ENCODE measurements at regions not wholly inside any gene's neighbourhood (a gene's known extent, or its start where the extent isn't known, plus 50 kb on each side); places are given as distances from the start of the nearest gene placed in this dataset.

- Histone ChIP-seq H3K27ac (ENCODE audit: low read depth, low read length, poor library complexity, severe bottlenecking) (no peak overlapping the region), H3K4me2 (ENCODE audit: low read length) (no peak overlapping the region), H4K20me1 (ENCODE audit: insufficient read depth, low read length) (no peaks in the 10 kb centered on the region), H3K9me2 (ENCODE audit: insufficient read depth, low read length) (no peaks in the 10 kb centered on the region), H3K79me2 (ENCODE audit: insufficient read depth, low read depth, low read length) (no peaks in the 10 kb centered on the region), H3K36me3 (ENCODE audit: insufficient read depth, low read length) (no peaks in the 10 kb centered on the region), H3K4me1 (ENCODE audit: insufficient read depth, low read length, poor library complexity, severe bottlenecking) (no peaks in the 10 kb centered on the region), H2AFZ (ENCODE audit: low read length) (no peak overlapping the region), H3K9me3 (ENCODE audit: low read length) (no peaks in the 10 kb centered on the region), H3K4me3 (ENCODE audit: low read depth, low read length, poor library complexity, severe bottlenecking) (no peak overlapping the region)
- TF ChIP-seq, protein P1, sequence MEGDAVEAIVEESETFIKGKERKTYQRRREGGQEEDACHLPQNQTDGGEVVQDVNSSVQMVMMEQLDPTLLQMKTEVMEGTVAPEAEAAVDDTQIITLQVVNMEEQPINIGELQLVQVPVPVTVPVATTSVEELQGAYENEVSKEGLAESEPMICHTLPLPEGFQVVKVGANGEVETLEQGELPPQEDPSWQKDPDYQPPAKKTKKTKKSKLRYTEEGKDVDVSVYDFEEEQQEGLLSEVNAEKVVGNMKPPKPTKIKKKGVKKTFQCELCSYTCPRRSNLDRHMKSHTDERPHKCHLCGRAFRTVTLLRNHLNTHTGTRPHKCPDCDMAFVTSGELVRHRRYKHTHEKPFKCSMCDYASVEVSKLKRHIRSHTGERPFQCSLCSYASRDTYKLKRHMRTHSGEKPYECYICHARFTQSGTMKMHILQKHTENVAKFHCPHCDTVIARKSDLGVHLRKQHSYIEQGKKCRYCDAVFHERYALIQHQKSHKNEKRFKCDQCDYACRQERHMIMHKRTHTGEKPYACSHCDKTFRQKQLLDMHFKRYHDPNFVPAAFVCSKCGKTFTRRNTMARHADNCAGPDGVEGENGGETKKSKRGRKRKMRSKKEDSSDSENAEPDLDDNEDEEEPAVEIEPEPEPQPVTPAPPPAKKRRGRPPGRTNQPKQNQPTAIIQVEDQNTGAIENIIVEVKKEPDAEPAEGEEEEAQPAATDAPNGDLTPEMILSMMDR (conservative IDR thresholded peaks at IDR 0.05; ENCODE audit: low read length), result no peak
- no peak for TF ChIP-seq EZH2phosphoT487 (IDR thresholded peaks at IDR 0.05; ENCODE audit: borderline replicate concordance, low read depth, low read length)
- DNase-seq (ENCODE audit: low spot score), result no peak
- ChIA-PET POLR2A (interaction anchor here (0.6 kb wide), 1 partner anchor 29 kb away, joined by 5 read pairs; no protein-coding TSS in a partner anchor), CTCF (ENCODE audit: unreplicated experiment) (no interaction called here)
- intact Hi-C loops (cut with micrococcal nuclease; ENCODE audit: unreplicated experiment), result no loop called here
- BruUV-seq (replicated peaks), result no TSS peak
These were observed 503.8 kb upstream of the ARRDC4 start for GRCh38 chr15:97456521-97457202.

DNA sequence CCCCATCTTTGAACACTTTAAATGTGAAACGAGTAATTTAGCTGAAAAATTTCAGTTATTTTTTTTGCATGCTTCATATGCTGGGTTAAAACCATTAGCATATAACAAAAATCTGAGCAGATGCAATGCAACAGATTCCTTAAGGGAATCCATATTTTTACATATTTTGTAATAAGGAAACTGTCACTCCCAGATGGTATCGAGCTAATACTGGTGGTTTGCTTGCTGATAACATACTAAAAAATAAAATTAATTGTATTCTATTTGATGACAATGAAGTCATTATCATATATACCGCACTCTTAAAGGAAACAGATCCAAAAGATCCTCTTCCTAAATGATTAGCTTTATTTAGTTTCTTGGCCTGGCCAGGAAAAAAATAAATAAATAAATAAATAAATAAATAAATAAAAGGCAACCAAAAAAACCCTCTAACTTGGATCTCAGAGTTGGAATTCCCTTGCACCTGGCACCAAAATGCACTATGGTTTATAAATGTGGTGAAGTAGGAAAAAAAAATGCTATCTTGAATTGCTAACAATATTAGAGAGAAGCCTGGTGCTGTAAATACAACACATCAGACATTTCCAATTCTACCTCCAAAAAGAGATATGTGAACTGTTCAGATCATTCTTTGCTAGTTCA, 503.2 kb upstream of the ARRDC4 start:
- H4K20me1 ChIP-seq (ENCODE audit: insufficient read depth, low read length), result no peaks in the 10 kb centered on the region
- H3K27ac ChIP-seq (ENCODE audit: low read depth, low read length, poor library complexity, severe bottlenecking), result no peak overlapping the region
- H3K4me3 ChIP-seq (ENCODE audit: low read depth, low read length, poor library complexity, severe bottlenecking), result no peak overlapping the region
- no peak for TF ChIP-seq EZH2phosphoT487 (IDR thresholded peaks at IDR 0.05; ENCODE audit: borderline replicate concordance, low read depth, low read length)
- TF ChIP-seq, protein P1 (conservative IDR thresholded peaks at IDR 0.05; ENCODE audit: low read length), result no peak
- no peaks in the 10 kb centered on the region for H3K79me2 ChIP-seq (ENCODE audit: insufficient read depth, low read depth, low read length)
- POLR2A ChIA-PET, result interaction anchor here (0.6 kb wide), 1 partner anchor 29 kb away, joined by 5 read pairs; no protein-coding TSS in a partner anchor
- no peak overlapping the region for H2AFZ ChIP-seq (ENCODE audit: low read length)
- no peak overlapping the region for H3K4me2 ChIP-seq (ENCODE audit: low read length)
- intact Hi-C loops (cut with micrococcal nuclease; ENCODE audit: unreplicated experiment), result no loop called here
- H3K9me2 ChIP-seq (ENCODE audit: insufficient read depth, low read length), result no peaks in the 10 kb centered on the region
- no peaks in the 10 kb centered on the region for H3K9me3 ChIP-seq (ENCODE audit: low read length)
- no peak for DNase-seq (ENCODE audit: low spot score)
- CTCF ChIA-PET (ENCODE audit: unreplicated experiment), result no interaction called here
- no TSS peak for BruUV-seq (replicated peaks)
- no peaks in the 10 kb centered on the region for H3K36me3 ChIP-seq (ENCODE audit: insufficient read depth, low read length)
- H3K4me1 ChIP-seq (ENCODE audit: insufficient read depth, low read length, poor library complexity, severe bottlenecking), result no peaks in the 10 kb centered on the region

DNA sequence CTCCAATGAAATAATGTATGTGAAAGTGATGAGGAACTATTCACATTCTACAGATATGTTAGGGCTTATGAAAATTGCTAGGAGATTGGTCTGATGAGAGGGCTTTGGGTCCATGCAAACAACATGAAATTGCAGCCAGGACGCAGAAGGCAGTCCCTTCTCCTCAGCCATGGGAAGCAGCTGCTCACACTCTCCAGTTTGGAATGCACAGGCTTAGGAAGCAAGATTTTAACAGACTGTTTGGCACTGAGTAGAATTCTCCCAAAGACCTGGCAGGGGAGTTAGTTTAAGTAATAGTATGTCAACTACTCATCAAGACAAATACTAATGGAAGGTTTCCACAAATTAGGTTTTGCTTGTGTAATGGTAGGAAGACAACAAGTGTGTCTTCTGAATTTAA, 500.7 kb upstream of the ARRDC4 start:
- Histone ChIP-seq H3K4me1 (ENCODE audit: insufficient read depth, low read length, poor library complexity, severe bottlenecking) (no peaks in the 10 kb centered on the region), H3K27ac (ENCODE audit: low read depth, low read length, poor library complexity, severe bottlenecking) (no peak overlapping the region), H3K9me2 (ENCODE audit: insufficient read depth, low read length) (no peaks in the 10 kb centered on the region), H2AFZ (ENCODE audit: low read length) (no peak overlapping the region), H3K79me2 (ENCODE audit: insufficient read depth, low read depth, low read length) (no peaks in the 10 kb centered on the region), H3K4me3 (ENCODE audit: low read depth, low read length, poor library complexity, severe bottlenecking) (no peak overlapping the region), H4K20me1 (ENCODE audit: insufficient read depth, low read length) (no peaks in the 10 kb centered on the region), H3K36me3 (ENCODE audit: insufficient read depth, low read length) (no peaks in the 10 kb centered on the region), H3K9me3 (ENCODE audit: low read length) (no peaks in the 10 kb centered on the region), H3K4me2 (ENCODE audit: low read length) (no peak overlapping the region)
- ChIA-PET CTCF (ENCODE audit: unreplicated experiment) (no interaction called here), POLR2A (no interaction called here)
- TF ChIP-seq, protein P1 (conservative IDR thresholded peaks at IDR 0.05; ENCODE audit: low read length), result no peak
- TF ChIP-seq EZH2phosphoT487 (IDR thresholded peaks at IDR 0.05; ENCODE audit: borderline replicate concordance, low read depth, low read length), result no peak
- no TSS peak for BruUV-seq (replicated peaks)
- DNase-seq (ENCODE audit: low spot score), result no peak
- intact Hi-C loops (cut with micrococcal nuclease; ENCODE audit: unreplicated experiment), result no loop called here
